ENCODE measurements at regions not wholly inside any gene's neighbourhood (a gene's known extent, or its start where the extent isn't known, plus 50 kb on each side); places are given as distances from the start of the nearest gene placed in this dataset.

GRCh38 chr12:23186950-23187349 is 562.0 kb downstream of the ETNK1 start:
- TF ChIP-seq CTCF (optimal IDR thresholded peaks at IDR 0.05 in 1 of 3, IDR thresholded peaks at IDR 0.05 in 1 of 3, conservative IDR thresholded peaks at IDR 0.05 in 1 of 3; ENCODE audit: extremely low read depth in 1 of 3, insufficient read depth in 2 of 3, low read length in 3 of 3) (no peak), EZH2 (IDR thresholded peaks at IDR 0.05; ENCODE audit: low read length) (no peak)

All from keratinocyte (primary cell).